GM12891 (cell line): ENCODE measurements at regions not wholly inside any gene's neighbourhood (a gene's known extent, or its start where the extent isn't known, plus 50 kb on each side); places are given as distances from the start of the nearest gene placed in this dataset.
"Not testable (repeated sequence)": the region's sequence is repeated elsewhere in the genome, so short reads cannot be mapped to it uniquely, and the experiment has no call there.

Source experiments
- DNase-seq: peaks from one replicate; pipeline ENCODE4 v3.0.0; 2011; ENCODE audit warnings: low spot score; ENCODE audit not compliant: insufficient read length
- FAIRE-seq: peaks from 2 replicates; lab custom pipeline; 2011; peaks lifted over from hg19 to GRCh38; lab: Jason Lieb, UNC

DNA sequence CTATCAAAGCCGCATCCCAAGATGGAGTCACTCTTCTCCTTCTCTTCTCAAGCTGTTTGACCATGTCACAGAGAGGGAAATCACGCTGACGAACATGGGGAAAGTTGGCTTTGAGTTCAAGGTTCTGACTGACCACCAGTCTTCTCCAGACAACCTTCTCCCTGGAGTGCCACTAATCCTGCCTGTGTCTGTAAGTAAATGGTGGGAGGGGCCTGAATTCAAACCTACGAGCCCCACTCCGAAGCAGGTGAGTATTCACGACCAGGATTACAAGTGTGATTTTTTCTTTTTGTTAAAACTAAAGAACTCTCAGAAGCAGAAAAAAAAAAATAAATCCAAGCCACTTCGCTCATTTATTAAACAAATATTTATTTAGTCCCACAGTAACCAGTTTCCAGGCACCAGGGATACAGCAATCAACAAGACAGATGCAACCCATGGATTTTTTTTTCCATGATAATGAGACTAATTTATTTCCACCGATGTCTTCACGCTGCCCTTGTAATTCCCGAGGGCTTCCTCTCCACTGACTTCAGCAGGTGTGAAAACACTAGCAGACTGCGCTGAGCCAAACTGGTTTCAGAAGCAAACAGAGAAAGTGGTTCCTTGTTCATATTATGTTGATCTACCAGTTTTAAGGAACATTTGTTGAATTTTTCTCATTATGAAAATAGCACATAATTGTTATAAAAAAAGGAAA, 206.0 kb upstream of the NBPF12 start:
- FAIRE-seq, DNase-seq: not testable (repeated sequence)

DNA sequence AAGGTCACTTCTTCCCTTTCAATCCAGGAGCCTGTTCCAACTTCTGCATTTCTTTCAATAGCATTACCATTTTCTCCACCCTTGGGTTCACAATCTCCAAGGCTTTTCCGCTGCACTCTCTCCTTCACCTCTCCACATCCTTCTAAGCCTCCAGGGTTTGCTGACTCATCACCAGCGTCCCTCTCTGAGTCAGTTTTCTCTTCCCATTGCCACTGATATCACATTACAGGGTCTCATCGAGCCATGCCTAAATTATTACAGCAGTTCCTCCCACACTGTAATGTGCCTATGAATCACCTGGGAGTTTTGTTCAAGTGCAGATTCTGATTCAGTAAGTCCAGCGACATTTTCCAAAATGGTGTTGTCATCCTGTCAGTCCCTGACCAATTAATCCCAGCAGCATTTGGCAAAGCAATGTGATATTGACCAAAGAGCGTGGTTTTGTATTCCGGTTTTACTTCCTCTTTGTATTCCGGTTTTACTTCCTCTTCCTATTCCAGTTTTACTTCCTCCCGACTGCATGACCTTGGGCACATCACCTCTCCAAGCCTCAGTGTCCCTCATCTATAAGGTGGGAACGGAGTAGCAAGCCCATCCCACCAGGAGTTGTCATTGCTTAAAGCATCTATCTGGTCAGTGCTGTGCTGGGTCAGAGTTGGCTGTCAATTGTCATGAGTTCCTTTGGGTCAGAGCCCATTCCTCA, 208.3 kb upstream of the NBPF12 start:
- FAIRE-seq = not testable (repeated sequence)

DNA sequence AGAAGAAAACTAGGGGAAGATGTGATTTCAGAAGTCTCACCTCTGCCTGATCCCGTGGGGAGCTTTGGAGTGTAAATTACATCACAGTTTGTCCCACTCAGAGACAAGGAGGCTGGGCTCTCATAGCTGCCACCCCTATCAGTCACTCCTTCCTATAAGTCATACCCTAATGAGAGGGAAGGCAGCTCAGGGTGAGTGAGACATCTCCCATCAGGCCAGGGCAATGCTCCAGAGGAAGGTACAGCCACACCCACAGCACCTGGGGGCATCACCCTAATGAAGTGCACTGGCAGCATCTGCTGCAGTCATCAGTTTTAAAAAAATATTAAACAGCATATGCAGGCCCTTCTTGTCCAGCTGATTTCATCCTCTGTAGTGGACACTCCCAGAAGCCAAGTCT, 223.1 kb upstream of the NBPF12 start:
- not testable (repeated sequence) for FAIRE-seq, DNase-seq

More for the DNA sequence above, 208.3 kb upstream of the NBPF12 start:
- not testable (repeated sequence) for DNase-seq

DNA sequence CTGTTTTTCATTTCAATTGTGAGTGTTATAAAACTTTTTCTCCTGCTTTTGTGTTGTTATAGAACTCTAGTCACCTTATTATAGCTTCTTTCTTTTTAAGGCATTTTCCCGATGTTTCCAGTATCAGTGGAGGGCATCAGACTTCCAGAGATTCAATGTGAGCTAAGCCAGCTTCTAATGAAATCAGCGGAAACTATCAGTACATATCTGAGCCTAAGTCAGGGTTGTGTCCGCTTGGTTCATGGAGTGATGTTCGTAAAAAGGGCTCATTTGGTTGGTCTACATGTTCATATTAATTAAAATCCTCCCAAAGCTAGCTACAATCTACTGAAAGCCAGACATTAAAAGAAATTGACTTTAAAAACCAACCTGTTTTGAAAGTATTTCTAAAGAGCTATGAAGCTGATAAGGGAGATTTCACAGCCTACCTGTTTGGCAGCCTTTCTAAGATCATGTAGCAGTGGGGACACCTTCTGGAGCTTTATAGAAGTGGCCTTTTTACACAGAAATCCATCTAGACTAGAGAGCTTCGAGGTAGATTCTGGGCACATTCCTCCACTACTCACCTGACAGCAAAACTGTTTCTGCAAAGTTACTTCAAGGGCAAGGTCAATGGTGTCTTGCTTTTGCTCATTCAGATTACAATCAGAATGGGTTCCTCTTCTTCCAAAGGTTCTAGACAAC, 227.1 kb upstream of the NBPF12 start:
- not testable (repeated sequence) for DNase-seq, FAIRE-seq

DNA sequence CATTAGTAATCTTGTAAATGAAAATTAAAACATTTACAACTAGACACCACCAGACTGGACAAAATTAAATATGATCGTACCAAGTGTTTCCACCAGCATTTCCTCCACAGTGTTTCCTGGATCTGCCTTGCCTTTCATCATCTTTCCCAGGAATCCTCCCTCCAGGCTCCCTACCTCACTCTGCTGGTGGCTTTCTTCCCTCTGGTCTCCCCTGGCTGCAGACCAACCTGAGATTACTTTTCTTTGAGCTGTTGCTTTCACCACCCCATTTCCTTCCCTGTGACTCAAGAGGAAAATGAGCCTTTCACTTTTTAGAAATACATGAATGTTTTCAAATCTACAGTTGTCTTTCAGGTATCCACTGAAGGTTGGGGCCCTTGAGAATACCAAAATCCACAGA, 228.8 kb upstream of the NBPF12 start:
- not testable (repeated sequence) for DNase-seq, FAIRE-seq

DNA sequence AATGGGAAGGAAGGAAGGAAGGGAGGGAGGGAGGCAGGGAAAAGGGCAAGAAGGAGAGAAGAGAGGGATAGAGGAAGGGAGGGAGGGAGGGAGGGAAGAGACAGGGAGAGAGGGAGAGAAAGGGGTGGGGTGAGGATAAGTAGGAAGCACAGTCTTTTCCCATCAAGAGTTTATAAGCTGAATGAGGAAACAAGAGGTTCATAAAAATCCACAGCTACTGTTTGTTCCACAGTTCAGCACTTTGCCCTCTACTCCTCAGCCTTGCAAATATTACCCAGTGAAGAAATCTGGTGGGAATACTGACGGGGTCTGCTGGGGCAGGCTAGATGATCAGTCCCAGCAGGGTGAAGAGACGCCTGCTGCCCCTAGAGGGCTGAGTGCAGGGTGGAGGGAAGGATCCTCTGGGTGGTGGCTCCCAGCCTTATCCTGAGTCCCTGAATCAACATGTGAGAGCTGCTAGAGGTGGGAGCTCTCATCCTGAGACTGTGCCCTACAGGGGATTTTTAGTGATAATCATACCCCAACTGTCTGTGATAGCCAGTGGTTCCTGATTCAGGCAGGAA, 233.9 kb upstream of the NBPF12 start:
- not testable (repeated sequence) for FAIRE-seq, DNase-seq

DNA sequence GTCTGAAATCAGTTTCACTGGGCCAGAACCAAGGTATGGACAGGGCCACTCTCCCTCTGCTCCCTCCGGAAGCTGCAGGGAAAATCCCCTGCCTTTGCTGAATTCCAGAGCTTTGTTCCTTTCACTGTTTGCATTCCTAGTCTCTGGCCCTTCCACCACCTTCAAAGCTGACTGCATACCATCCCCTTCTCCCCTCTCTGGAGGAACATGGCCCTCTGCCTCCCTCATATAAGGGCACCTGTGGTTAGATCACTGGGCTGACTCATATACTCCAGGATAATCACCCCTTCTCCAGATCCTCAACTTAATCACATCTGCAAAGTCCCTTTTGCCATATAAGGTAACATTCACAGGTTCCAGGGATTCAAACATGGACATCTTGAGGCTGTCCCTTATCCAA, 236.8 kb upstream of the NBPF12 start:
- DNase-seq, FAIRE-seq: not testable (repeated sequence)

DNA sequence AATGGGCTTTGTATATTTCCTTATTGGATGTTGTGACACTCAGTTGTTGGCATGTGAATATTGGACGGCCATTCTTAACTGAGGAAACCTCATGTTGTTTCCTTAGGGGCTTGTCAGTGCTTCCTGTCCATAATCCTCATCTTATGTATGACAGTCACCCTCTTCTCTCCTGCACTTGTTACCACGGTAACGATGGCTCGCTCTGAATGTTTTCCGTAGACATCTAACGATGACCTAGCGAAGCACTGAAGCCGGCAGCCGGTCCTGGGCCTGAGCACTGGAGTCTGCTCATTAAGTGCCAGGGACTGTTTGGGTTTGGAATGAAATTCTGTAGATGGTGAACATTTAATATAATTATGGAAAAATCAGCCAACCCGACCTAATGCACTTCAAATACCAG, 242.7 kb upstream of the NBPF12 start:
- DNase-seq, FAIRE-seq: not testable (repeated sequence)

DNA sequence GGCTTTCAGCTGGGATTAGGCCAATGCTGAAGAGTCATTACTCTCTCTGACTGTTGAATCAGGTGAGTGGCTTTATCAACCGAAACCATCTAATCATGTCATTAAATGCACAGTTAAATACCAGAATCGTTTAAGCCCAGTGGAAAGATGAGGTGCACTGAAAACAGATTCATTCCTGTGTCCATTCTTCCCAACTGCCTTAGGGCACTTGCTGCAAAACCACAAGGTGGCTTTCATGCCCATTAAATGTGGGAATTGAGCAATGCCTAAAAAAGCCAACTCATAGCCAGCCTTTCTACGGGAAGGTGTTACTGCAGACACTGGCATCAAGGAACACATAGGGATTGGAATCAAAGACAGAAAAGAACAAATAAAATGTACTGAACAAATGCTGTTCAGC, 246.3 kb upstream of the NBPF12 start:
- not testable (repeated sequence) for DNase-seq, FAIRE-seq

DNA sequence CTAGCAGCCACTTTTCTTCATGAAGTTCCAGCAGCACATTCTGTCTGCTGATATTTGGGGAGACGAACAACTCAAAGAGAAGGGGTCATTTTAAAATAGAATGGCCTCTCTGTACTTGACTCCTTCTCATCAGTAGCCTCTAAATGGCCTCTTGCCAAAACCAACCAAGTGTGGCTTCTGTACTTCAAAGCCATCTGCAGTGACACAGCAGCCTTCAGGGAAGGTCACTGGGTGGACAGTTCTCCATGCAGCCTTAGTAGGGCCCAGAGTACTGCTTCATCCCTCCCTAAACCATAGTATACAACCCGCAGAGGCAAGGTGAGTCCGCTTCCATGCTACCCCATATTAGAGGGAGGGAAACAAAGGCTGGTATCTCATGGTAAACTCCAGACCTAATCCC, 249.2 kb upstream of the NBPF12 start:
- FAIRE-seq, DNase-seq: not testable (repeated sequence)

DNA sequence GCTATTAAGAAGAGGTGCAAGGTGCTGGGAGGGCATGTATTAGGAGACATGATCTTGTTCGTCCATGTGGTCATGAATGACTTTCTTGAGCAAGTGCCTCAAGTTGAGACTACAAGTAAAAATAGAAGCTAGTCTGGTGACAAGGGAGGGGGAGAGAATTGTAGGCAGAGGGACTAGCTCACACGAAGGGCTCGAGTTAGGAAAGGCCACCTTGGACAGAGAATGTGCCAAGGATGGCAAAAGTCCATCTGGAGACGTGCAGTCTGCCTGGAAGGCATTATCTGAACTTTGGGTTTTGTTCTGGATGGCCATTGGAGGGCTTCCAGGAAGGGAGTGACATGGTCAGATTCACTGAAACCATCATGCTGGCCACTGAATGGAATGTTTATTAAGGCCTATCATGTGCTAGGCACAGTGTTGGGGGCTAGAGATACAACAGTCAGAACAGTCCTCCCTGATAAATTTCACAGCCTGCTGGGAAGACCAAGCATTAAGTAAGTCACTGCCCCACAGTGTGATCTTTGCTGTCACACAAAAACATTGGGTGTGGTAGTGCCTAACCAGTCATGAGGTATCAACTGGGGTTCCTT, 251.3 kb upstream of the NBPF12 start:
- not testable (repeated sequence) for FAIRE-seq, DNase-seq

DNA sequence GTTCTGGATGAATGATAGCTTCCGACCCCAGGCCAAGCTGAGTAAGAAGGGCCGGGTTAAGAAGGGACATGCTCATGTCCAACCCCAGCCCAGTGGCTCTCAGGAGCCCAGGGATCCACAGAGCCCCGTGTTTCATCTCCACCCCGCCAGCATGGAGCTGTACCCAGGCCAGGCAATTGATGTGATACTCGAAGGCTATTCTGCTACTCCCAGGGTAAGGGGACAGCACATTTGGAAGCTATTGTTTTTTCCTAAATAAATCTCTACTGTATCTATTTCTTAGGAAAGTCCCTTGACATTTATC, 255.0 kb upstream of the NBPF12 start:
- DNase-seq, FAIRE-seq: not testable (repeated sequence)

DNA sequence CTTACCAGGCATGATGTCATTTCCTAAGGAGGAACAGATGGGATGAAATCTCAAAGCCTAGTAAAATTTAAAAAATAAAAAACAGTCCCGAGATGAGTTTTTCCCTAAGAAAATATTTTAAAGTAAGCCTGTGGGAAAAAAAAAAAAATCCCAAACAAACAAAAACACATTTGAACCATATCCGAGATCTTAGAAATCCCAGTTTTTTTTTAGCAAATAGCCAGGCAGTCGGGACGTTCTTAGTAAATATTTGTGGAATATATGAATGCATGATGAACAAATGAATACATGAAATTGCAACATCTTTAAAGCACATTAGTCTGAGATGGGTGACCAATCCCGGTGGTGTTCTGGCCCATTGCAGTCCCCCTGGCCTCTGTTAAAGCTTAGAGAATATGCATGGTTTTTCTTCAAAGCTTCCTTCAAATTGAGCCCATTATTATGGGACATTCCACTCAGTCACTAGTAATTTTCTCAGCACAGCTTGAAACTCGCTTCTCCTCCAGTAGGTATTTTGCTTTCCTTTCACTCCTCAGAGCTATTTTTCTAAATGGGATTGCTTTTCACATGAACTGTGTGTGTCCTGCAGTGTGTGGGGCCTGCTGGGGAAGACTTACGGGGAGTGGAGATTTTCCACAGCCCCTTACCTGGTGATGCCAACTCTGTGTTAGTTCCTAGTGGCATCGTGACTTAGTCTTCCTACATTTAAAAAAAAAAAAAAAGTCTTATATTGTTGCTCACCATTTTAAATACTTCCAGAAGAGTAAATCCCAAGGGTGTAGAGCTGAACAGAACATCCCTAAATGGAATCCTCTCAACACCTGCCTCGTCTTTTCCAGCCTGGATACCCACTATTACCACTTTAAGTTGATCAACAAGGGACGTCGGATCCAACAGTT, 255.6 kb upstream of the NBPF12 start:
- DNase-seq, FAIRE-seq: not testable (repeated sequence)

DNA sequence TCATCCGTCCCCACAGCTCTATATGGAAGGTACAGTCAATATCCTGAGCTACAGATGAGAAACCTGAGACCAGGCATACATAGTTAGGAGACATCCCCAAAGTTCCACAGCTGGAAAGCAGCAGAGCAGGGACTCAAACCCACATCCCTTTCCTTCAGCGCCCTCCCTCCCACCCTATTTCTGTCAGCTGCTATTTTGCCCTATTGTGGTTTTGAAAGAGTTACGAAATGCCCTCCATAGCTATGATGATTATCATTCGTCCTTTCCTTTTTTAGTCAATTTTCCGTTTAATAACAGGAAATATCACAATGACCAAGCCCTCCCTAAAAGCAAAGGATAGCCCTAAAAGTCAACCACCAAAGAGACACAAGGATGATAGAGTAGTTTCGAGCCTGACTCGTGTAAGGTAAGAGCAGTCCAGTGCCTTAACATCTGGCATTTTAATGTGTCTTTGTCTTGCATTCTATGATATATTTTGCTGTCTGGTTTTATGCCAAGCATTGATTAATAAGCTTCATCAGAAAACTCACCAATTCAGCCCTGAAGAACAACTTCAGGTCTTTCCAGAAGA, 264.3 kb upstream of the NBPF12 start:
- not testable (repeated sequence) for DNase-seq, FAIRE-seq

DNA sequence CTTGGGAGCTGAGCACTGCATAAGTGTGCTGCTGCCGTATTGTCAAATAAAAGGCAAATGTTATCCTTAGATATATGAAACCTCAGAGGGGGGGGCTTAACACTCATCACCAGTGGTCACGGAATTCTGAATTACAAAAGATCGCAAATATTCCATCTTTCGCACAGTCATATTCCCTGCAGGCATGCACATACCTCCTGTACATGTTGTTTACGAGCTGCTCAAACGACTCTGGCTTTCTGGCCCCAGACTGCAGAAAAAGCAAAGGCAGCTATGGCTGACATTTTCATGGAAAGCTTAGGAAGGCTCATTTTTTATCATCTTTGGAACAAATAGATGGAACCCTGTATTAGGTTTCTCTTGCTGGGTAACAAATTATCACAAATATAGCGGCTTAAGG, 265.5 kb upstream of the NBPF12 start:
- FAIRE-seq = not testable (repeated sequence)

DNA sequence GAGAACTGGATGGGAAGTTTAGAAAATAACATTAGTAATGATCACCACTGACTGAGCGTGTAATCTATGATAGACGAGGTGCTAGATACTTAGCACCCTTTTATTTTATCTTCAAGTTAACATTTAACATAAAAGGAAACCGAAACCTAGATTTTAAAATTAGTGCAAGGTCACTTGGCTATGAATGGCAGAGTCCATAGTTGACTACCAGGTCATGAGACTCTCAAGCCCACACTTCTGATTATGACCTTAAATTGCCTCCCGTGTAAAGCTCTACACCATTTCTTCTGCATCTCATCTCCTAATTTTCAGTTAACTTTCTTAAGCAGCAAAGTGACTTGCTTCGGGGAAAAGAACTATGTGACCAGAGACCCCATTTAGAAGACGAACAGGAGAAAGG, 266.5 kb upstream of the NBPF12 start:
- not testable (repeated sequence) for DNase-seq, FAIRE-seq

More for the DNA sequence above, 265.5 kb upstream of the NBPF12 start:
- not testable (repeated sequence) for DNase-seq

DNA sequence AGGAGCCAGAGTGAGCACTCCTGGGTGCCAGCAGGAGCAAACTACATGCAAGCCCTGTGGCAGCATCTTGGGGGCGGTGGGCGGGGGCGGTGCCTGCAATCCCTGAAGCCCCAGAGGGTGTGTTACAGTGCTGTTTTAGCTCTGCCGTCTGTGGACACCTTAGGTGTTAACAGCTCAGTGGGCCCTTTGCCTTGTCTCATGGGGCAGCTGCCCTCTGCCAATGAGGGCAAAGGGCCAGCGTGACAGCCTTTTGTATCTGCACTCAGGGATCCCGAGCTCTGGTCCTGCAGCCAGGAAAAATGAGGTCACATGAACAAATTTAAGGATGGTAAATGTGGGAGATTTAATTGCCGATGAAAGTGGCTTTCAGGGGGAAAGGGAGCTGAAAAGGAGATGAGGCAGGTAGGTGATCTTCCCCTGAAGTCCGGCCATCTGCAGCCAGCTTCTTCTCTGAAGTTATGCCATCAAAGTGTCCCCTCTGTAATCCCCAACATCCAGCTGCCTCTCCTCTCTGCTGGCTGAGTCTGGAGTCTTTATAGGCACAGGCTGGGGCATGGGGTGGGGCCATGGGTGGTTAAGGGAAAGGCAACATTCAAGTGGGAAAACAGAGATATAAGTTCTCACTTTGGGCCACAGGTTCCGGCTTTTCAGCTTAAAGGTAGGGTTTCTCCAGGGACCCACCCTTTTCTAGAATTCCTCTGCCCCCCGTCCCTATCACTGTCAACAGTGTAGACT, 267.1 kb upstream of the NBPF12 start:
- FAIRE-seq, DNase-seq: not testable (repeated sequence)

DNA sequence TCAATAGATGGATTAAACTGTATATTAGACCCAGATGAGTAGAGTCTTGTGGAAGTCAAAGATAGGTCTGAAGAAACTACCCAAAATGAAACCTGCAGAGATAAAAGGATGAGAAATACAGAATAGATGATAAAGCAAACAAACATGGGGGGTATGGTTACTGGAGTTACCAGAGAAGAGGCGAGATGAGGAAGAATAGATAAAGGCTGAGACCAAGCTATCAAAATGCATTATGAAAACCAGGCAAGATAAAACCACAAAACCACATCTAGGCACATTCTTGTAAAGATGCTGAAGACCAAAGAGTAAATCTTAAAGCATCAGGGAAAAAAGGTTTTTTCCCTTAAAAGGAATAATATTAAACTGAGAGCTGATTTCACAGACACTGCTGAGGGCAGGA, 271.8 kb upstream of the NBPF12 start:
- not testable (repeated sequence) for FAIRE-seq, DNase-seq
